Superior temporal gyrus (tissue), 1 donor: ENCODE measurements at regions not wholly inside any gene's neighbourhood (a gene's known extent, or its start where the extent isn't known, plus 50 kb on each side); places are given as distances from the start of the nearest gene placed in this dataset.
A peak's percentile ranks its signal among the peaks of the same experiment; 100 is the strongest.
"Not testable (repeated sequence)": the region's sequence is repeated elsewhere in the genome, so short reads cannot be mapped to it uniquely, and the experiment has no call there.

Experiments used
- DNase-seq: peaks from one replicate; pipeline ENCODE4 v3.0.0-alpha.2; 2016; ENCODE audit errors: extremely low spot score

DNA sequence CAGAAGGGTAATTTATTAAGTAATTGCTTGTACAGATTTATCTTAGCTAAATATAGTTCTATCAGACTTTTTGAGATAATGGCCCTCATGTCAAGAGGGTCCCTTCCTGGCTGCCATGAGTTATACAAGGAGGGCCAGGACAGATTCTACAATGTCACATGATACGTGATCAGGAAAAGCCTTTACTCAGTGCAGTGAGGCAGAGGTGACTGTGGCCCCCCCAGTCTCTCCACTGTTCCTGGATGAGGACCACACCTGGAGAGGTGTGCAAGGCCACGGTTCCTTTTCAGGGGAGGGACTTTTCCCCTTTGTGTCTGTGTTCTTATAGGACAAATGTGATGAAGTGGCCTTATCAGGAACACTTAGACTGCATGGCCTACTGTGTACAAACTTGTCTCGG lies 54.3 kb upstream of the LRCH1 start:
- no peak for DNase-seq

DNA sequence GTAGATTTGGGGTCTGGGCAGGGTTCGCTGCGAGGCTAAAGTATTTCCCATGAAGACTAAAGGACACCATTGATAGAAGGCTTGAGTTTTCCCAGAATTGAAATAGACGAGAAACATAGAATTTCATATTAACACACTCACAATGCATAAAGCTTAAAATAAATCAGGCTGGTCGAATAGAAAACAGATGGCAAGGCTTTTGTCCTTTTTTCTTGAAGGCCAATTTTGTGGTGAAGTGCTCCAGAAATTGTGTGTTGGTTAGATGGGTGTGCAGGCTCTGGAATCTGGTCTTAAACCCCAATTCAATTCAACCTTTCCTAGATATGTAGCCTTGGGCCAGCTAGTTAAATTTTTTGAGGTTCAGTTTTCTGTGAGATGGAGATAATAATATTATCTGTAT lies 56.9 kb upstream of the LRCH1 start:
- no peak for DNase-seq

DNA sequence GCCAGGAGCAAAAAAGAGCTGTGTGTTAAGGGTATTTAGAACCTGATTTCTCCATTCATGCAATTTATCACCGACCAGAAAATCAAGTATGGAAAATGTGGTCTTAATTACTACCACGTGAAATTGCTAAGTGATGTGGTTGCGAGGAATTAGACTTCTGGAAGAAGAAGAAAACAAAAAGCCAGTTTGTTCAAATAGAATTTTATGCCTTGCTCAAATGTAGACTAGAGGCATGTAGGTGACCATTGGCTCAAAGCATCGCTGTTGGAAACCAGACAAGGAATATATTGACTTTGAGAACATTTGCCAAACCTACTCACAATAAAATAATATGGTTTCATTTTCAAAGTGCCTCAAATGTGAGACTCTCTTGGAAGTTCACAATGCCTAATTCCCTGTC lies 57.3 kb upstream of the LRCH1 start:
- no peak for DNase-seq

DNA sequence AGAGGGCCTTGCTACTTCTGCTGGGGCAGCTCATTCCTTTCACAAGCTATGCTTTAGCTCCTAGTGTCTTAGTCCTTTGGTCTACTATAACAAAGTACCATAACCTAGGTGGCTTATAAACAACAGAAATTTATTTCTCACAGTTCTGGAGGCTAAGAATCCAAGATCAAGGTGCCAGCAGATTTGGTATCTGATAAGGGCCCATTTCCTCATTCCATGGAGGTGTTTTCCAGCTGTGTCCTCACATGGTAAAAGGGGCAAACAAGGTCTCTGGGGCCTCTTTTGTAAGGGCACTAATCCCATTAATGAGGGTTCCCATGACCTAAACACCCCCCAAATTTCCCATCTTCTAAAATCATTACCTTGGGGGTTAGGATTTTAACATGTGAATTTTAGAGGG lies 57.9 kb upstream of the LRCH1 start:
- no peak for DNase-seq

DNA sequence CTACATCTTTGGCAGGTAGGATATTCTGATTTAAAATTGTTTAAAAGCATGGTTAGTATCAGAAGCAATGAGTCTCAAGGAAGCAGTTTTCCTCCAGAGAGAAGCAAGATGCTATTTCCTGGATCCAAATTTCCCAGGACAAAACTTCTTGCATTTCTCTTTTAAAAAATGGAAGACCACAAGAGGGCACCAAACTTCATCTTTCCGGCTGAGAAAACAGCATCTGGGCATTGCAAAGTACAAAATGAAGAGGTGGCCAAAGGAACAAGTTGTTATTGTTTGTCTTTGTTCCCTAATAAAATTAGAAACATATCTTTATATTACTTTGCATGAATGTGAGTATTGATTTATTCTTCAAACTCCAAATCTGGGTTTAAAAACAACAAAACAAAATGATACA lies 60.0 kb upstream of the LRCH1 start:
- peak; percentile 87 for DNase-seq

DNA sequence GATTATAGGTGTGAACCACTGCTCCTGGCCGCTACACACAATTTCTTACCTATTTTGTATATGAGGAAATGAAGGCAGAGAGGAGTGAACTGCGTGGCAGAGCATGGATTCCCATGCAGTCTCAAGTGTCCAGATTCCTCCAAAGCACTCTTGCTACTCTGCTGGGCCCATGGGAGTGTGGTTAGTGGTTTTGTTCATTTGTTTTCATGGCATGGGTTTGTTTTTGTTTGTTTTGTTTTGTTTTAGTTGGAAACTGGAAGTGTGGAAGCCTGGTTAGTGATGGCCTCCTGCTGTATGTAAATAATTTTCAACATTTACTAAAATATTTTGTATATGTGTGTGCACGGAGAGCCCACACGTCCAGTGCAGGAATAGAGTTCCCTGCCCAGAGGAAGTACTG lies 61.3 kb upstream of the LRCH1 start:
- DNase-seq, result no peak

DNA sequence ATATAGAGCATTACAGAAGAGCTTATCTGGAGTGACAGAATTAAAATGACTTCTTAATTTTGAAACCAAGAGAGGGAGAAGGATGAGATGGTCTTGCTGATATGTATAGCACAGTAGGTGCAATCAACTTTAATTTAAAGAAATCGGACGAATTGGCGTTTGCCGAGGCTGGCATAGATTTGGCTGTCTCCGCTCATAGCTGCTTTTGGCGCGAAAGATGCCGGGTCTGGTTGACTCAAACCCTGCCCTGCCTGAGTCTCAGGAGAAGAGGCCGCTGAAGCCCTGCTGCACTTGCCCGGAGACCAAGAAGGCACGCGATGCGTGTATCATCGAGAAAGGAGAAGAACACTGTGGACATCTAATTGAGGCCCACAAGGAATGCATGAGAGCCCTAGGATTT lies 62.3 kb upstream of the LRCH1 start:
- not testable (repeated sequence) for DNase-seq

DNA sequence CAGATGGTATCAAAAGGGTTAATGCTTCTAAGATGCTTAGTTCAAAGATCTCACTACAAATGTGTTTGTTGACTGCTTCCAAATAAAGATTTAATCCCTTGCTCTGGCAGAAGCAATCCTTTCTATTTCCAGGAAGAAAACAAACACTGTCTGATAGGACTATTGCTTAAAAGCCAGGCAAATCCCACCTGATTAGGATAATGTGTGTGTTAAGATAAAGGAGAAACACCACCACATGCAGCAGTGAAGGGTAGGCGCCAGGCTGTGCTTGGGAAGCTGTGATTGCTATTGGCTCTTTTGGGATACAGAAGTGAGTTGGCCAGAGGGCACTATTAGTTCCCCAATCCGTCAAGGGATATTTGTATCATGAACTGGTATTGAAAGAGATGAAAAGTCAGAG lies 62.8 kb upstream of the LRCH1 start:
- no peak for DNase-seq

DNA sequence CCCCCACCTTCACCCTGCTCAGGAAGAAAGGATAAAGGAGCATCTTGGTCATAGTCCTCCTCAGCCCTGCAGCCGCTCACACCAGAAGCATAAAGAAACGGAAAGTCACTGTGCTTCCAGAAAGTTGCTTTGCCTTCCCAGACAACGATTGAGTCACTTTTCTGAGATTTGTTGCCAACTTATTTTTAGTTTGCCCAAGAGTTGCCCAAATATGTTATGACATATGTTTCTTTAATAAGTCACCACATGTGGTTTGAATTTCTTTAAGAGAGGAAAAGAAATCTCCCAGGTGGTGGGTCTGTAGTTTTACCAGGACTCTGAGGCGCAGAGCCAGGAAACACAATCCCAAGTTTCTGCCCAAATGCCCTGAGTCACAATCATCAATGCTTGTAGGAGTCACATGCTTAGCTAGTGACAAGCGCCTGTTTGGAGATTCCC lies 63.4 kb upstream of the LRCH1 start:
- no peak for DNase-seq

DNA sequence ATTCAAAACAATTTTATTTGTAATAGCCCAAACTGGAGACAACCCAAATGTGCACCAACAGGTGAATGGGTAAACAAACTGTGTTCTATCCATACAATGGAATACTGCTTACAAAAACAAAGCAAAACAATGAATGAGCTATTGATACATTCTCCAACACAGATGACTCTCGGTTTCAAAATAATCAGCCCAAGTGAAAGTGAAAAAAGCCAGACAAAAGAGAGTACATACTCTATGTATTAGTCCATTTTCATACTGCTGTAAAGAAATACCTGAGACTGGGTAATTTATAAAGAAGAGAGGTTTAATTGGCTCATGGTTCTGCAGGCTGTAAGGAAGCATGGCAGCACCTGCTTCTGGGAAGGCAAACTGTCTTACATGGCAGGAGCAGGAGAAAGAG lies 65.2 kb upstream of the LRCH1 start:
- DNase-seq, result no peak

DNA sequence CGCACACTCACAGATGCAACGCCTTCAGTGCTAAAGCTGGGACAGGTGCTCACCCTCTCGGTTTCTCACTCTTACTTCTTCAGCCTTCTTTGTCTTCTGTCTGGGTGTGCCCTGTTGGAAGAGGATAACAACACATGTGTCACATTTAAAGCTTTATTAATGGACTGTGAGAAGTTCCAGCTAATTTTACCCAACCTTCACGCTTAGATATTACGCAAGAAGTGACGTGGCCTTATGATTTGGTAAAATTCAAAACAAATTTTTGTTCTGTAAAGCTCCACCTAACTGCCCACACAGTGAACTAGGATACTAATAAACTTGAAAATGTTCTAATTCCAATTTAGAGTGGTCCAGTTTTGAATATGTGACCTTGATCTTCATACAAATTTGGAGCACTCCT lies 66.7 kb upstream of the LRCH1 start:
- DNase-seq, result no peak

DNA sequence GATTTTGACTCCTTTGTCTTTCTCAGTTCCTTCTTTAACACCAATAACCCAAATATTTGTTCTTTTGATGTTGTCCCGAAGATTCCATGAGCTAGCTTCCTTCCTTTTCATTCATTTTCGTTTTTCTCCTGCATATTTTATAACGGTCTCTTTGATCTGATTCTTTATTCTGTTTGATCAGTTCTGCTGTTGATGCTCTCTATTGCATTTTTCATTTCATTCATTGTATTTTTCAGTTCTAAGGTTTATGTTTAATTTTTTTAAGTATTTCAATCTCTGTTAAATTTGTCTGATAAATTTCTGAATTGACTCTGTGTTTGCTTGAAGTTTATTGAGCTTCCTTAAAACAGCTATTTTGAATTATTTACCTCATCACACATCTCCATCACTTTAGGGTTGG lies 68.4 kb upstream of the LRCH1 start:
- no peak for DNase-seq

DNA sequence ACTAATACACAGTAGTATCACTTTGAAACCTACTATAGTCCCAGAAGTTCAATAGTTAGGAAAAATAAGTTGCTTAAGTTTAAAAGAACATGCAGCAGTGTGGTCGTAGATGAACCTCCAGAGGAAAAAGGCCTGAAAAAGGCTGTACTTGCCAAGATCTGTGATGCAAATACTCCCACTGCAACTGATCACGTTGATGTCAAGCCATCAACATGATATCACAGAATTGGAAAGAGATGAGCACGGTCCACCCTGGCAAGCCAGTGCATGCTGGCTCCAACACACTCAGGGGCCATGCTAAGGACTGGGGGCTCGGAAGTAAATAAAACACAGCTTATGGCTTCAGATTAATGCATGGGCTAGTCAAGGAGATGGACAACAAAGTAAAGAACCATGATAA lies 71.8 kb upstream of the LRCH1 start:
- DNase-seq, result no peak

DNA sequence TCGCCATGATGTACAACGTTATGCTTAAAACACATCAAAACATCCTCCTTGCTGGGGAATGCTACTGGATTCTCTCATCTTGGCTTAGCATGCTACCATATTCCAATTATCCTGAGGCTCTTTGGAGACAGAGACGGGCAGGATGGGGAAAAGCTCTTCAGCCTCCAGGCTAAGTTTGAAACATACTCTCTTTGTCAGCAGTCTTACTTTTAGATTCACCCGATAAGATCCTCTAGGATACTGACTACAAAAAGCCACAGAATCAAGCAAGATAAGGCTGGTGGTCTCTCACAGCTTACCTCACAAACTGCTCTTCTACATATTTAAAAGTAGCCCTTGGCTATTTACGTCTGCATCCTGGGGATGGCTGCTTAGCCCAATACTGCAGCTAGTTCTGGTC lies 72.8 kb upstream of the LRCH1 start:
- DNase-seq, result no peak

DNA sequence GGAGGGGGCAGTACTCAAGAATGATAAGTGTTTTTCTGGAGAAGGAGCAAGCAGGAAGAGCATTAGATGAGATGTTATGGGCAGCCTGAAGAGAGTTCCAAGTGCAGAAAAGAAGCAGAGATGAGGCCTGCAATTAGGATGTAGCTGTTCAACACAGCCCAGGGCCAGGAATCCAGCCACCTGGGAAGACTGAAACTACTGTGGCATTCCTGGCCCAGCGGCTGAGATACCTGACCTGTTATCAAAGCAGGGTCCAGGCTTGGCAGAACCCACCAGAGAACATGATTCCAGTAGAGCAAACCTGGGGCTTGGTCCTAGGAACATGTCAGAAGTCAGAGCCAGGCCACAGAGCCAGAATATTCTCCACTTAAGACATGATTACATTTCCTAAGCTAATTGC lies 73.3 kb upstream of the LRCH1 start:
- DNase-seq, result no peak

DNA sequence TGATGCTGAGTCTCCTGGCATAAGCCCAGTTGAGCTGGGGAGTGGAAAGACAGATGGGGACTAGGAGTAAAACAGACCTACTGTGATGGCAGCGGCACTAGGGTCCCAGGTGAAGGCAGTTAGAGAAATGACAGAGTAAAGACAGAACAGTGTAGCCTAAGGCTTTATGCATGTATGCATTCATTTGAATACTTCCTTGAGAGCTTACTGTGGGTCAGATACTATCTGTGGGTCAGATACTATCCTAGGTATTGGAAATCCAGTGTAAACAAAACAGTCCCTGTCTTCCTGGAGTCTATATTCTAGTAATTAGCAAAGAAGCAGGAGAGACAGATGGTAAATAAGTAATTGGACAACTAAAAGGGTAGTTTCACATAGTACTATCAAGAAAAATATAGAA lies 73.7 kb upstream of the LRCH1 start:
- DNase-seq, result no peak

DNA sequence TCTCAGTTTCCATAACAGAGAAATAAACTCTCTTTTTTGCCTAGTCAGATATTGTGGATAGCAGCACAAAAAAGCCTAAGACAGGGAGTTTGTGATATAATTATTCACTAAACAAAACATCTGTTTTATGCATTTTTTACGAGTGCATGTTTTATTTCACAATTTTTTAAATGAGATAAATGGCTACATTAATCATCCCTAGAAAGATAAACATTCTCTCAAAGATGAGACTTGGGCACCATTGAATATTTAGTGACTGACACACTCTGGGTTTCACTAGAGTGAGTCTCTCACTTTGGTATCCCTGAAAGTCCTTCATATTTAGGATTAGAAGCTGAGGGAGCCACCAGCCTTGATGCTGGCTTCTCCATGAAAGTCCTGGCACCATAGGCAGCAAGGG lies 74.3 kb upstream of the LRCH1 start:
- no peak for DNase-seq

DNA sequence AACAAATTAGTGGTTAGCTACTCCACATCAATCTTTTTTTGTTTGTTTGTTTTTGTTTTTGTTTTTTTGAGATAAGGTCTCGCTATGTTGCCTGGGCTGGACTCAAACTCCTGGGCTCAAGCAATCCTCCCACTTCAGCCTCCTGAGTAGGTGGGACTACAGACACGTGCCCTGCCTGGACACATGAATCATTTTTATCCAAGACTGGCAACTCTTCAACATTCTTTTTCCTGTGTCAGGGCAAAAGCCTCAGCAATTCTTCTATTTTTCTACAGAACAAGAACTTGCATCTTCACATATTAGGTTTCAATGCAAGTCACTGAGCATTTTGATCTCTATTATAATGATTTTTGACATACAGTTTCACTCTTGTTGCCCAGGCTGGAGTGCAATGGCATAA lies 76.8 kb upstream of the LRCH1 start:
- DNase-seq, result no peak

DNA sequence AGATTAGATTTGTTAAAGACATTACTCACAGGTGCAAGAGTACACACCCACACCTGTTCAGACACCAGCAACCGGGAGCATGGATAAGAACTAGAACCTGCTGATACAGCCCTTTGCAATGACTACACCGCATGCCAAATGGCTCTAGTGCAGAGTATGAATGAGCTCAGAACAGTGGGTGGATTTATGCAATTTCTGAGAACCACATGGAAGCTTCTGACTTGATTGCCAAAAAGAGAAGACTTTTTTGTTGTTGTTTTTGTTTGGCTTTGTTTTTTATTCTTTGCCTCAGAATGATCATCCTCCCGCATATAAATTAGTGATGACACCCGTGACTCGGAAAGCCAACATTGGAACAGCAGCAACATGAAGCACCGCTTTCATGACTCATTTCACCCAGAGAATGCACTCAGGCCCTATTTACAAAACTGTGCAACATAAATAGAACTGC lies 77.4 kb upstream of the LRCH1 start:
- DNase-seq, result peak; percentile 32

DNA sequence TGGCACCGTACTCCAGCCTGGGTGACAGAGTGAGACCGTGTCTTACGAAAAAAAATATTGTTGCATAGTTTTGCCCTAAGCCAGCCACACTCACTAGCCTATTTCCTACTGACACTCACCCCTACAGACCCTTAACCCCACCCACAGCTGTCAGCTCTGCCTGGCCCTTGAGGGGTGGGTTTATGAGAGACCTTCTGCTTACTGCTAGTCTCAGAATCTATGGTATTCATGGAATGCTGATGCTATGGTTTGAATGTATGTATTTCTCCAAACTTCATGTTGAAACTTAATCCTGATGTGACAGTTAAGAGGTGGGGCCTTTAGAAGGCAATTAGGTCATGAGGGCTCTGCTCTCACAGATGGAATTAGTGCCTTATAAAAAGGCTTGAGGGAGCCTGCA lies 79.2 kb upstream of the LRCH1 start:
- DNase-seq, result no peak

DNA sequence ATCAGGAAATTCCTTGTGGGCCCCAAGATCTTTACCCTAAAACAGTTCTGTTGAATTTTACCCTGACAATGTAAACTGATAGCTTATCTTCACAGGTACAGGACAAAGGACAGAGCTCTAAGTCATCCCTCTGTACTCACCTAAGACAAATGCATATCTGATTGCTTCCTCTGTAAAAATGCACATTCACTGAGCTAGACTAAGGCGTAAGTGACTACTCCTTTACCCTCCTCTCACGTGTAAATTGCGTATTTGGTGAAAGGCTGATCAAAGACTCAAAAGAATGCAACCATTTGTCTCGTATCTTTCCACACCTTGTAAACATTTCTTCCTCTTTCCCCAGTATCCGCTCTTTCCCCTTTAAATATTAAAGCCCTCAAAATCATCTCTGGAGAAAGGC lies 80.6 kb upstream of the LRCH1 start:
- DNase-seq, result no peak

DNA sequence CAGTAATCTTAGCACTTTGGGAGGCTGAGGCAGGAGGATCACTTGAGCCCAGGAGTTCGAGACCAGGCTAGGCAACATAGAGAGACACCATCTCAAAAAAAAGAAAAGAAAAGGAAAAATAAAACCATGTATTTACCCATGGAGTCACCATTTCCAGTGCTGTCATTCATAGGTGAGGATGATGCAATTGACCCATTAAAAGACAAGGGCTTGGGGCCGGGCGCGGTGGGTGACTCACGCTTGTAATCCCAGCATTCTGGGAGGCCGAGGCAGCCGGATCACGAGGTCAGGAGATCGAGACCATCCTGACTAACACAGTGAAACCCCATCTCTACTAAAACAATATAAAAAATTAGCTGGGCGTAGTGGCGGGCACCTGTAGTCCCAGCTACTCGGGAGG lies 82.6 kb upstream of the RUBCNL start:
- not testable (repeated sequence) for DNase-seq

DNA sequence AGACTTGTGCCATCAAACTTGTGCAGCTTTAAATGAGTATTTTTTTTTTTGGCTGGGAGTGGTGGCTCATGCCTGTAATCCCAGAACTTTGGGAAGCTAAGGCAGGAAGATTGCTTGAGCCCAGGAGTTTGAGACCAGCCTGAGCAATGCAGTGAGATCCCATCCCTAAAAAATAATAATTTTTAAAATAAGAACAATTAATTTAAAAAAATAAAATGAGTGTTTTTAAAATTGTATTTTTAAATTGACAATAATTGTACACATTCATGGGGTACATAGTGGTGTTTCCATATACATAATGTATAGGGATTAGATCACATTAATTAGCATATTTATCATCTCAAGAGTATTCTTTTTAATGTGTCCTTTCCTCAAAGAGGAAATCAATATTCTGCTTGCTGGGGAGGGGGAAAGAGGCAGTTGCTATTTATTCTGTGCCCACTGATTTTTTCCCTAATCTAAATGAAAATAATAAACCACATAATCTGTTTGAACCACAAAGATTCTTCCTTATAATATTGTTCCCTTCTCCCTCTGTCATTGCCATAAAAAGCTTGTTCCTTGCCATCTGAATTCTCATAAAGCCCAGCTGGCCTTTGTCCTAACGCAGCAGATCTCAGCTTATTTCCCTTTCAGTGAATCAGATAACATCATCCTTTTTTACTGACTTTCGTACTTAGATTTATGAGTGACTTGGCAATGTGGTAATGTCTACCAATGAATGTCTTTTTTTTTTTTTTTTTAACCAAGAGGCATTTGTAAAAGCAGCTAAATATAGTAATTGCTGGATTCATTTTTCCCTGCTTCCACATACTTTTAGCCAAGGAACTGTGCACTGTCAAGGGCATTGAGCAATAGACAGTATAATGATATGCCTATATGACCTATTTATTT lies 81.8 kb upstream of the RUBCNL start:
- DNase-seq, result no peak

DNA sequence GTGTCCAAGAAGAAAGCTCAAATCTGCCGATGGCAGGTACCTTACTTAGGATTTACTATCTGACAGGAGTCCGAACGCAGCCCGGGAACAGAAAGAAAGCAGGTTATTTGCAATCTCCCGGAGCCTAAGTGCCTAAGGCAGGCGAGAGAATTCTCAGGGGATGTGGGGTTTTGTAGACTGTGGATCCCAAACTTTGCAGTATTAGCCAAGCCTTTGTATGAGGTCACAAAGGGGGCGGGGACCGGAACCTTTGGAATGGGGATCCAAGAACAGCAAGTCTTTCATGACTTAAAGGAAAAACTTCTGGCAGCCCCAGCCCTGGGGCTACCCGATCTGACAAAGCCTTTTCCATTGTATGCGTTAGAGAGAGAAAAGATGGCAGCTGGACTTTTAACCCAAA lies 80.6 kb upstream of the RUBCNL start:
- not testable (repeated sequence) for DNase-seq
